ENCODE measurements at regions not wholly inside any gene's neighbourhood (a gene's known extent, or its start where the extent isn't known, plus 50 kb on each side); places are given as distances from the start of the nearest gene placed in this dataset.

DNA sequence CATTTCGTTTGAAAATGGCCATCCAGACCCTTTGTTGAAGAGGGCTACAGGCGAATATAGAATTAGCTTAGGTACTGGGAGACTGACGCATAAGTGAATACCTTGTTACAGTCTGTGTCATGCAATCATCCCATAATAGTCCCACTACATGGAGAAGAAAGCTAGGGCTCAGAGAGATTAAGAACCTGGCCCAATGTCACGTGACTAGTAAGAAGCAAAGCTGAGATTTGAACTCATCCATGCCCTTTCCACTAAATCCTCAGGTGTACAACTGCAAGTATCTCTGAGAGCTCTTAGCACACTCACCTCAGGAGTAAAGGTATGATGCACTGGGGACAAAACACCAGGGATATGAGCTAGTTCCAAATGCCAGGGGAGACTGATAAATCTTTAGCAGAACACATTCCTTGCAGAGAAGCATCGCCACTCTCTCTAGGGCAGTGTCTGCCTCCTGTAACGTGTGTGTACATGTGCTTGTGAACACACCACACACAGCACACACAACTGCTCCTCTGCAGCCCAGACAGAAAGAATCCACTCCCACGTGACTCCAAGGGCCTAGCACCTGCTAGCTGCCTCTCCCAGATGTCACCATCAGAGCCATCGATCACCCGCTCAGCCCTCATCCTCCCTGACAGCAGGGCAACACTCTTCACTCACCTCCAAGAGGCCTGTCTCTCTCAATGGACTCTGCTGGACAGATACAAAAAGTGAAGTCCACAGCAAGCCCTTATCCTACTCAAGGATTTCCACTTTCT lies 402.8 kb downstream of the NXPE2 start:
- Mint-ChIP-seq H3K36me3 (ENCODE audit: low read depth) (no peaks in the 10 kb centered on the region), H3K27me3 (ENCODE audit: low read depth) (peaks cover 72% of the 10 kb centered on the region), H3K4me1 (ENCODE audit: low read depth) (no peaks in the 10 kb centered on the region), H3K4me3 (ENCODE audit: unreplicated experiment) (no peak overlapping the region), H3K27ac (ENCODE audit: unreplicated experiment) (no peak overlapping the region), H3K9me3 (ENCODE audit: low read depth) (no peaks in the 10 kb centered on the region)
- no peak for DNase-seq (ENCODE audit: low spot score)
- TF ChIP-seq, protein P1, sequence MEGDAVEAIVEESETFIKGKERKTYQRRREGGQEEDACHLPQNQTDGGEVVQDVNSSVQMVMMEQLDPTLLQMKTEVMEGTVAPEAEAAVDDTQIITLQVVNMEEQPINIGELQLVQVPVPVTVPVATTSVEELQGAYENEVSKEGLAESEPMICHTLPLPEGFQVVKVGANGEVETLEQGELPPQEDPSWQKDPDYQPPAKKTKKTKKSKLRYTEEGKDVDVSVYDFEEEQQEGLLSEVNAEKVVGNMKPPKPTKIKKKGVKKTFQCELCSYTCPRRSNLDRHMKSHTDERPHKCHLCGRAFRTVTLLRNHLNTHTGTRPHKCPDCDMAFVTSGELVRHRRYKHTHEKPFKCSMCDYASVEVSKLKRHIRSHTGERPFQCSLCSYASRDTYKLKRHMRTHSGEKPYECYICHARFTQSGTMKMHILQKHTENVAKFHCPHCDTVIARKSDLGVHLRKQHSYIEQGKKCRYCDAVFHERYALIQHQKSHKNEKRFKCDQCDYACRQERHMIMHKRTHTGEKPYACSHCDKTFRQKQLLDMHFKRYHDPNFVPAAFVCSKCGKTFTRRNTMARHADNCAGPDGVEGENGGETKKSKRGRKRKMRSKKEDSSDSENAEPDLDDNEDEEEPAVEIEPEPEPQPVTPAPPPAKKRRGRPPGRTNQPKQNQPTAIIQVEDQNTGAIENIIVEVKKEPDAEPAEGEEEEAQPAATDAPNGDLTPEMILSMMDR (IDR thresholded peaks at IDR 0.05), result no peak

DNA sequence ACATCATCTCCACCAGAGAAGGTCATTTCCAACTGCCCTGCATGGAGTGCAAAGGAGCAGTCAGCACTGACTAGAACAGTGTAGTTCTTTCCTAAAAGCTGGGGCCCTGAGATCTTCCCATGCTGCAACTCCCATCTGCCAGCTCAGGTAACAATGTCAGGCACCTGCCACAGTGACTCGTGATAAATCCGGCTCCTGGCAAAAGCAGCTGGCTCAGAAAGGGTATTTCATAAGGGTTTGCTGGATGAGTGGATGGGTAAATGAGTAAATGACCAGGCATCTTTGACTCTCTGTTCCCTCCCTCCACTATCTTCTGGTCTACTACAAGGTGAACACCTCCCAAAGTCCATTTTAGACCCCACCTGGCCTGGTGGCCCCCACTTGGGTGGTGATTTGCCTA lies 403.6 kb downstream of the NXPE2 start:
- no peak for DNase-seq (ENCODE audit: low spot score)
- TF ChIP-seq, protein P1 (IDR thresholded peaks at IDR 0.05), result no peak
- H3K27me3 Mint-ChIP-seq (ENCODE audit: low read depth), result peaks cover 64% of the 10 kb centered on the region
- no peaks in the 10 kb centered on the region for H3K9me3 Mint-ChIP-seq (ENCODE audit: low read depth)
- H3K27ac Mint-ChIP-seq (ENCODE audit: unreplicated experiment), result no peak overlapping the region
- no peak overlapping the region for H3K4me3 Mint-ChIP-seq (ENCODE audit: unreplicated experiment)
- H3K4me1 Mint-ChIP-seq (ENCODE audit: low read depth), result no peaks in the 10 kb centered on the region
- H3K36me3 Mint-ChIP-seq (ENCODE audit: low read depth), result no peaks in the 10 kb centered on the region

DNA sequence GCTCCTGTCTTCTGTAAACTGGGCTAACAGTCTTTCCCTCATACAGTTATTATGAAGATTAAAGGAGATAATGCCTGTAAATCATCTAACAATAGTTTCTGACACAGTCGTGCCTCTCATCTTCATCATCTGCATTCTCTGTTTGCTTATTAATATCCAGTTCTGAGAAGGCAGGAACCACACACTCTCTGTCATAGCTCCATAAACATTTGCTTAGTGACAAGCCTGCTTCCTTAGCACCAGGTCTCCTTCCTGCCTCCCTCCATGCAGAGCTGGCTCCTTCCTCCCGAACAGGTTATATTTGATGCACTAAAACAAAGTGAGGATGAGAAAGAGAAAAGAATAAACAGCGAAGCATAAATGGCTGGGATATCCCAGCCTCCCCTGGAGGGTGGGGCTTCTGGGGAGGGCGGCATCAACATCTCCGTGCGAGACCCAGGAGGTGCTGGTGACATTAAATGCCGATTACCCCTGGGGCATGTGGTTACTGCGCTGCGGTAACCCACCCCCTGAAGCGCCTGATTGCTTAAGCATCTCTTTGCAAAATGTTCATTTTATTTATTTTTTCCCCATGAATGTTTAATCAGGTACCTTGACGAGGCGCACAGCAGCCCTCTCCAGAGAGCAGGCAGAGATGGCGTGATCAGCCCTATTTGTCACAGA lies 404.9 kb downstream of the NXPE2 start:
- Mint-ChIP-seq H3K27me3 (ENCODE audit: low read depth) (peaks cover 57% of the 10 kb centered on the region), H3K36me3 (ENCODE audit: low read depth) (no peaks in the 10 kb centered on the region), H3K9me3 (ENCODE audit: low read depth) (no peaks in the 10 kb centered on the region), H3K27ac (ENCODE audit: unreplicated experiment) (no peak overlapping the region), H3K4me1 (ENCODE audit: low read depth) (no peaks in the 10 kb centered on the region), H3K4me3 (ENCODE audit: unreplicated experiment) (no peak overlapping the region)
- TF ChIP-seq, protein P1 (IDR thresholded peaks at IDR 0.05), result no peak
- no peak for DNase-seq (ENCODE audit: low spot score)

DNA sequence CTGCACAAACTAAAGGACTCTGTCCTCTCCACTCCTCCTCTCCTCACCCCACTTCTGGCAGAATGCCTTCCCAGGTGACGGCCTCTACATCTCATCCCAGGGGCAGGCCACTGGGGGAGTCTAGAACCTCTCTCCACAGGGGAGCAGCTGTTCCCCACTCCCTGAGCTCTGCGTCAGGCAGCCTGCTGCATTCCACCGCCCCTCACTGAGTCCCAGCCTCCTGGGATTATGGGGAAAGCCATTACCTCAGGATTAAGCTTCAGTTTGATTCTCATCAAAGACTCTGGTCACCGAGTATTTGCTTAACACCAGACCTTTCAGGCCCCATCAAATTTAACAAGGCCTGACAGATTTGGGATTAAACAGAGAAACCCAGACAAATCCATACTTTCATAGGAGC lies 405.9 kb downstream of the NXPE2 start:
- no peaks in the 10 kb centered on the region for H3K4me1 Mint-ChIP-seq (ENCODE audit: low read depth)
- TF ChIP-seq, protein P1 (IDR thresholded peaks at IDR 0.05), result no peak

DNA sequence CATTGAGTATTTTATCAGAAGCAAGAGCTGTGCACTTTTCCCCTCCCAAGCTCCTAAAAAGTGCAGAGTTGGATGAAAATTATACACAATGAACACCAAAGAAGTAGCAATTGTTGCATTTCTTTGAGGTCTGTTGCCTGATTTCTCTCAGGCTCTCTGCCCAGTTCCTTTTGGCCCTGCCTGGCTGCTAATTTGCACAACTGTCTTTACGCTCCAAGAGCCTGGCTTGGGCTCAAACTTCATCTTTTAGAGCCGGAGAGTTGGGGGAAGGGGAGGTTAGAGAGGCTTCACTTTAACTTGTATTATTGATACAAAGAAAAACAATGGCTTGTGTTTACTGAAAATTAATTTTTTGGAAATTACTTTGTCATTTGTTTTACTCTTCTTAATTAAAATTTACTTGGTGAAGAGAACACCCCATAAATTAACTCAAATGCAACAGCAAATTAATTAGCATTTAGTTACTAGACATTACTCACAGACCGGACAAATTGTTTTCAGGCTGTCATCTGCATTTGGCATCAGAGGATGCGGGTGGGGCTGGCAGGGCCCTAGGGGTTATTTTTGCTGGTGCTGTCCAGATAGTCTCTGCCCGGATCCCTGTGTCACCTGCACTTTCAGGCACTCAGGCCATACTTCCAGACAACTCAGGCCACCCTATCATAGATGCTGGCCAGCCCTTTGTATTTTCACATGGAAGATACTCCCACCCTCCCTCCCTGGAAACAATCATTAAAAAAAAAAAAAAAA lies 407.3 kb downstream of the NXPE2 start:
- H3K4me3 Mint-ChIP-seq (ENCODE audit: unreplicated experiment), result no peak overlapping the region
- TF ChIP-seq, protein P1 (IDR thresholded peaks at IDR 0.05), result no peak
- H3K4me1 Mint-ChIP-seq (ENCODE audit: low read depth), result no peaks in the 10 kb centered on the region

More for the DNA sequence above, 405.9 kb downstream of the NXPE2 start:
- H3K27ac Mint-ChIP-seq (ENCODE audit: unreplicated experiment), result no peak overlapping the region
- H3K27me3 Mint-ChIP-seq (ENCODE audit: low read depth), result peaks cover 52% of the 10 kb centered on the region
- H3K36me3 Mint-ChIP-seq (ENCODE audit: low read depth), result no peaks in the 10 kb centered on the region
- H3K4me3 Mint-ChIP-seq (ENCODE audit: unreplicated experiment), result no peak overlapping the region
- no peaks in the 10 kb centered on the region for H3K9me3 Mint-ChIP-seq (ENCODE audit: low read depth)
- no peak for DNase-seq (ENCODE audit: low spot score)

More for the DNA sequence above, 407.3 kb downstream of the NXPE2 start:
- Mint-ChIP-seq H3K27me3 (ENCODE audit: low read depth) (peaks cover 44% of the 10 kb centered on the region), H3K27ac (ENCODE audit: unreplicated experiment) (no peak overlapping the region), H3K9me3 (ENCODE audit: low read depth) (no peaks in the 10 kb centered on the region), H3K36me3 (ENCODE audit: low read depth) (no peaks in the 10 kb centered on the region)
- DNase-seq (ENCODE audit: low spot score), result no peak
